ENCODE measurements at regions not wholly inside any gene's neighbourhood (a gene's known extent, or its start where the extent isn't known, plus 50 kb on each side); places are given as distances from the start of the nearest gene placed in this dataset.

- TF ChIP-seq POLR2A (IDR thresholded peaks at IDR 0.05) (no peak), CTCF (IDR thresholded peaks at IDR 0.05) (no peak)
These were observed 80.7 kb downstream of the DRD1 start for GRCh38 chr5:175363300-175363699.
